ENCODE measurements at regions not wholly inside any gene's neighbourhood (a gene's known extent, or its start where the extent isn't known, plus 50 kb on each side); places are given as distances from the start of the nearest gene placed in this dataset.
A peak's percentile ranks its signal among the peaks of the same experiment; 100 is the strongest.

- DNase-seq (ENCODE audit: low read depth in 2 of 2), result no peak
Measured at GRCh38 chr13:50711996-50712395, 131.5 kb downstream of the DLEU7 start.

DNA sequence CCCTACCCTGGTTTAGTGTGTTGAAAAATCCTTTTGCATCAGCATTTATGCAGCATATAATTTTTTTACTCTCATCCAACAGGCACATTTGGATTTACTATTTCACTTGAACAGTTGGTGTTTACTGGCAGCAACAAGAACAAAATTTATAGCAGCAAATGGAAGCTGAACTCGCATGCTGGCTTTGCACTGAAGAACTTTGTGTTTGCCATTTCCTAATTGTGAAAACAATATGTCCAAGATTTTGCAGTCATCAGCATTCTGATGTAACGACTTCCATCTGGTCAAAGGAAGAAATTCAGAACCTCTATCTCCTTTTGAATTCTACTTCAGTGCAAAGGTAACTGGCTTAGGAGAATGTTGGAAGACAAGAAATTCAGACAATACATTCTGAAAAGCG is 131.0 kb downstream of the DLEU7 start:
- no peak for DNase-seq (ENCODE audit: low read depth in 2 of 2)

DNA sequence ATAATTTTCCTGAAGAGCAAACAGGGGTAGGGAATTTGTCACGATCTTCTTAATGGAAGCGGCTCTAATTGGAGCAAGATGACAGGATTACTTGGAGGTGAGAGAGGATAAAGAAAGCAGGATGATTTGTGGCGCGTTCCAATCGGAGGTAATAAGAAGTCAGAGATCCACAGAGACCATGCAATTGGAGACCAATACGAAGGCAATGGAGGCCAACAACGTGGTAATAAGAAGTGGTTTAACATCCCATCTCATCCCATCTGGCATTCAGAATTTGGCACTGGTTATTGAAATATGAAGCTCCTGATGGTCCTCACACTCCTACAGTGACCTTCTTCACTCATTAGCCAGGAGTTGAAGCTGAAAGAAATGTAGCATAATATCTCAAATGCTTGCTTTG is 130.6 kb downstream of the DLEU7 start:
- no peak for DNase-seq (ENCODE audit: low read depth in 2 of 2)

- DNase-seq (ENCODE audit: low read depth in 2 of 2), result peak; percentile 5 to 10
Measured at GRCh38 chr13:50713523-50714248, 129.8 kb downstream of the DLEU7 start.

DNA sequence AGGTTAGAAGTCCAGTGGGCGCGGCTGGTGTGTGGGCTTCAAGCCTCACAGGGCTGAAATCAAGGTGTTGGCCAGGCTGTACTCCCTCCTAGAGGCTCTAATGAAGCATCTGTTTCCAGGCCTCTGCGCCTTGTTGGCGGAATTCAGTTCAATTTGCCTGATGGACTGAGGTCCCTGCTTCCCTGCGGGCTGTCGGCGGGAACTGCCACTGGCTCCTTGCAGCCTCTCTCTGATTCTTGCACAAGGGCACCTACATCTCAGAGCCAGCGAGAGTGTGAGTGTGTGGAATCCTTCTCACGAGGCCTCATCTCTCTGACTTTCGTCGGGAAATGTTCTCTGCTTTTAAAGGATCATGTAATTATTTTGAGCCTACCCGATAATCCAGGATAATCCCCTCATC is 128.6 kb downstream of the DLEU7 start:
- DNase-seq (ENCODE audit: low read depth in 2 of 2), result no peak

DNA sequence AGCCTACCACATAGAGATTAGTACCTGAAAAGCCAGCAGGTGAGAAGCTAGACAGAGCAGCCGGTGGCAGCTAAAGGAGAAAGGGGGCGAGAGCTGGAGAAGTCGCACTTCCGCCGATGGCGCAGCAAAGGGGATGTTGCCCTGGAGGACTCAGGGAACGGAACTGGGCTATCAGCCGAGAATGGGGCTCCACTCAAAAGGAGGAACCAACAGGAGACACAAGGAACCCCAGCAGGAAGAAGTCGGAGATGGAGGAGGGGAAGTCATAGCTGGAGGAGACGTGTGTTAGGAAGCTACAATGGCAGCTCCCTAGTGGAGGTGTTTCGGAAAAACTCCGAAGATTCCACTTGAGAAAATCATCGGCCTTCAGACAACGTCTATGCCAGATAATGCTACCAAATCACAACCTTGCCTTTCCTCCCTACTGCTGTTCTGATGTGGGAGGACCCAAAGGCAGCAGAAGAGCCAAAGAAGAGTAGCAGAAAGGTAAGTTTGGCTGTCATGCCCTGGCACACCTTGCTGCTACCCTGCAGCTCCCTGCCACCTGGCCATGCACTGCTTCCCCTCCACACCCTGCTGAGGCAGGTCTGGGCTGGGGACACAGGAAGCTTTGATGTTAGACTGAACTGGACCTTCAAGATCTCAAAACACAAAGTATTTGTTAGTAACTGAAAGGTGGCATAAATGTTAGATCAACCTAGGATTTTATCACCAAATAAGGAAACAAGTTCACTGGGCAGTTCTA is 127.9 kb downstream of the DLEU7 start:
- no peak for DNase-seq (ENCODE audit: low read depth in 2 of 2)

DNA sequence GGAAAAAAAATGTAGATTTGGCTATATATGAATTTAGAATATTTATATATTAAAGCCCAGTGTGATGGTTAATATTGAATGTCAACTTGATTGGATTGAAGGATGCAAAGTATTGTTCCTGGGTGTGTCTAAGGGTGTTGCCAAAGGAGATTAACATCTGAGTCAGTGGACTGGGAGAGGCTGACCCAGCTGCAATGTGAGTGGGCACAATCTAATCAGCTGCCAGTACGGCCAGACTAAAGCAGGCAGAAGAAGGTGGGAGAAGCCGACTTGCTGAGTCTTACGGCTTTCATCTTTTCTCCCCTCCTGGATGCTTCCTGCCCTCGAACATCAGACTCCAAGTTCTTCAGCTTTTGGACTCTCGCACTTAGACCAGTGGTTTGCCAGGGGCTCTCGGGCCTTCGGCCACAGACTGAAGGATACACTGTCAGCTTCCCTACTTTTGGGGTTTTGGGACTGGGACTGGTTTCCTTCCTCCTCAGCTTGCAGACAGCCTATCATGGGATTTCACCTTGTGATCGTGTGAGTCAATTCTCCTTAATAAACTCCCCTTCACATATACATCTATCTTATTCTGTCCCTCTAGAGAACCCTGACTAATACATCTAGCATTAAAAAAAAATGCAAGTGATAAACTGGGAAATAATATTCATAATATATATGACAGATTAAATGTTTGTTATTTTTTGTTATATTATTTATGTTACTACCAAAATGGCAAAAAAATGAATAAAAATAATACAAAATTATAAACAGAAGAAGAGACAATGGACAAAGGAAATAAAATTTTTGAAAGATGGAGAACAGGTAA is 122.4 kb downstream of the DLEU7 start:
- DNase-seq (ENCODE audit: low read depth in 2 of 2), result no peak

GRCh38 chr13:50721672-50721992 is 121.9 kb downstream of the DLEU7 start:
- DNase-seq (ENCODE audit: low read depth in 2 of 2), result no peak

GRCh38 chr13:50722440-50723125 is 120.9 kb downstream of the DLEU7 start:
- no peak for DNase-seq (ENCODE audit: low read depth in 2 of 2)

DNA sequence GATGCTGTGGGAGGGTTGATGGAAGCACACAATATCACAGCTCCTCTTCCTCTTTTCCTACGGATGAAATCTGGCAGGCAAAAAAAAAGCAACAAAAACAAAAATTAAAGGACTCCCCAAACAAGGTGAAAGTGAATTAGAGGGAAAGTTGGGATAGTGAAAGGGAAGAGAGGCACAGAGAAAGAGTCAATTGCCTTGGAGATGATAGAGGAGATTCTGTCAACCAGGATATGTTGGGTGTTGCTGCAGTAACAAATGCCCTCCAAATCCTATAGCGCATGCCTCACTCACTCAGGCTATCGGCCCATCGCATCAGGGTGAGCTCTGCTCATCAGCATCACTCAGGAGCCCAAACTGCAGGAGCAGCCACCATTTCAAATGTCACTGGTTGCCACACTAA is 119.1 kb downstream of the DLEU7 start:
- DNase-seq (ENCODE audit: low read depth in 2 of 2), result no peak

DNA sequence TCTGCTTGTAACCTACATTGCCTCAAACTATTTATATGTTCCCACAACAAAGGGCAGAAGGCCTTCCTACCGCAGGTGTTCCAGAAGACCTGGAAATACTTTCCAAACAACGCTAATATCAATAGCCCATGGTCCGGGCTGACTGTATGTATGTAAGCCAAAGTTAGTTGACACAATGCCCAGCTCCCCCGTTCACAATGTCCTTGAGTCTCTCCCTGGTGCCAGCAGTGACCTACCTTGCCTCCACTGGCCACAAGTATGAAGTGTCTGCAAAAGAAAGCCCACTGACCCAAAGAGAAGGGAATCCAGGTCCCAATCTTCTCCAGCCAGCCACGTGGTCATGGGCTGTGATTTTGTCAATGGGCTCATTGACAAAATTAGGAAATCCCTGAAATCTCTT is 118.6 kb downstream of the DLEU7 start:
- DNase-seq (ENCODE audit: low read depth in 2 of 2), result no peak

DNA sequence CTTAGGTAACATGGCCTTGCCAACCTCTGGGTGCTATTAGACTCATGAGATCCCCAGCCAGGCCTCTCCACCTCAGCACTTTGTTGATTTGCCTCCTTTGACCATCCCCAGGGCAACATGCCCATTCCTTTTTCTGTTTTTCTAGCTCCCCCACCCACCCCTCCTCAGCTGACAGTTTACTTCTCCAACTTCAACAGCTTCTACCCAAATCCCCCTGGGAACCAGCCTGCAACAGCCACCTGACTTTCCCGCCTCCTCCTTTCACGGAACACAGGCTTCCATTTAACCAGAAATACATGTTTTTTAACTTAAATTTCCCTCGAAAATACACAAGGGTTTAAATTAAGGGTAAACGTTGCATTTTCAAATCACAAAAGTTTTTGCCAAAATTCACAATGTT is 117.3 kb downstream of the DLEU7 start:
- DNase-seq (ENCODE audit: low read depth in 2 of 2), result no peak

DNA sequence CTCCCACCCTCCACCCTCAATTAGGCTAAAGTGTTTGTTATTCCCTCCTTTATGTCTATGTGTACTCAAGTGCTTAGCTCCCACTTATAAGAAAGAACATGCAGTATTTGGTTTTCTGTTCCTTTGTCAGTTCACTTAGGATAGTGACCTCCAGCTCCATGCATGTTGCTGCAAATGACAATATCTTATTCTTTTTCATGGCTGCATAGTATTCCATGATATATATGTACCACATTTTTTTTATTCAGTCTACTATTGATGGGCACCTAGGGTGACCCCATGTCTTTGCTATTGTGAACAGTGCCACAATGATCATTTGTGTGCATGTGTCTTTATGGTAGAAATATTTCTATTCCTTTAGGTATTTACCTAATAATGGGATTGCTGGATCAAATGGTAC is 114.3 kb downstream of the DLEU7 start:
- DNase-seq (ENCODE audit: low read depth in 2 of 2), result no peak

GRCh38 chr13:50730496-50731351 is 112.8 kb downstream of the DLEU7 start:
- no peak for DNase-seq (ENCODE audit: low read depth in 2 of 2)

GRCh38 chr13:50731400-50731799 is 112.1 kb downstream of the DLEU7 start:
- DNase-seq (ENCODE audit: low read depth in 2 of 2), result no peak

GRCh38 chr13:50732712-50733111 is 110.8 kb downstream of the DLEU7 start:
- DNase-seq (ENCODE audit: low read depth in 2 of 2), result no peak

GRCh38 chr13:50733392-50733791 is 110.1 kb downstream of the DLEU7 start:
- DNase-seq (ENCODE audit: low read depth in 2 of 2), result no peak

DNA sequence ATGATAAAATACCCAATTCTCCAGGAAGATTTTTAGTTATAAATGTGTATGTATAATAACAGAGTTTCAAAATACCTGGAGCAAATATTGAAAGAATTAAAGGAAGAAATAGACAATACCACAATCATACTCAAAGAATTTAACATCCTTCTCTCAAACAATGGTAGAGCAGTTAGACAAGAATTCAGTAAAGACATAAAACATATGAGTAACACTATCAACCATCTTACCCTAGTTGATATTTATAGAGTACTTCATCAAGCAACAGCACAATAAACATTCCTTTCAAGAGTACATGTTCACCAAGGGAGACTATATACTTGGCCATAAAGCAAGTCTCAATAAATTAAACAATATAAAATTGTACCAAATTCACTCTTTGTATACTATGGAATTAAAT is 108.4 kb downstream of the DLEU7 start:
- DNase-seq (ENCODE audit: low read depth in 2 of 2), result no peak

DNA sequence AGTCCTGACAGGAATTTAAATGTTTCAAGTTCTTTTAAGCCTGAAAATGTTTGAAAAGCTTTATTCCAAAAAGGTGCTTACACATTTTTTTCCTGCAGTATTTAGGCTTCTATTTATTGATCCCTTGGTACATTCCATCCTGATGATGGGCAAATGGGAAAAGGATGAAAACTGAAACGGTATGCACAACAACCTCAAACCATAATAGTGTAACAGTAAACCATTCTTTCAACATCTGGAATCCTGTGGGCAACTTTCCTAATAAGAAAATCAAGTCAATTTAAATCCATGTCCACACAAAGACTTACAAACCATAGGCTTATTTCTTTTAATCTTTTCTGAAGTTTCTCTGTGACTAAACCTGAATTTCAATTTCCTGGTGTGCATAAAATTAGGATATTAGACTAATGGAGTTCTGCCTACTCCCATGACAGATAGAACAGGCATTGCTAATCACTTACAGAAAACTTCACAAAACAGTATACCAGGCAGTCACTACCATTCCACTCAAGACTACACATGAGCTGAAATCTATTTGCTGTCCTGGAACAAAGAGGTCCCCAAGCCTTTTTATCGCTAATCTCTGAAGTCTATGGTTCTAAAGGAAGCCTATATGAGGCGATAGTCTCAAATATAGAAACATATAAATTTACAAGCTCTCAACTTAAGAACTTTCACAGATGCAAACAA is 103.3 kb downstream of the DLEU7 start:
- no peak for DNase-seq (ENCODE audit: low read depth in 2 of 2)

DNA sequence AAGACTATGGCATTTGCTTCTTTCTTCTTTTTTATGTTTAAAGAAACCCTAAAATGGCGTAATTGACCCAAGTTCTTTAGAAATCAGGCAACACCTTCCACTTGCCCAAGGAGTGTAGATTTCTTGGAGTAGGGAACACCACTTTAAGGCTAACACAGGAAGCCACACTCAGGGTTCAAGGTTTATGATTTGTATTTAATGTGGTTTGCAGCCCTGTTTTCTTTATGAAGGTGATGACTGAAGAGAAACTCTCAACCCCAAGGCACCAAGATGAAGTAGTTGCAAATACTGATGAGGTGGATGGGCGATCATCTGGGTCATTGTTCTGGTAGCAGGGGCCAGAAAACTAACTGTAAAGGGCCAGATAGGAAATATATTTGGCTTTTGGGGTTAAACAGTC is 101.1 kb downstream of the DLEU7 start:
- no peak for DNase-seq (ENCODE audit: low read depth in 2 of 2)

- DNase-seq (ENCODE audit: low read depth in 2 of 2), result no peak
Measured at GRCh38 chr13:50742968-50743367, 100.5 kb downstream of the DLEU7 start.
